GM21515 (cell line): ENCODE measurements at regions not wholly inside any gene's neighbourhood (a gene's known extent, or its start where the extent isn't known, plus 50 kb on each side); places are given as distances from the start of the nearest gene placed in this dataset.

ENCODE experiments used
- ATAC-seq: cut with Tn5 transposase; IDR thresholded peaks from one replicate; pipeline ENCODE4 v1.9.1; 2021; ENCODE audit not compliant: unreplicated experiment

GRCh38 chr16:52235186-52235585 lies 311.8 kb downstream of the TOX3 start:
- ATAC-seq, result no peak

GRCh38 chr16:52234626-52235025 lies 312.3 kb downstream of the TOX3 start:
- no peak for ATAC-seq

GRCh38 chr16:52229471-52229870 lies 317.5 kb downstream of the TOX3 start:
- no peak for ATAC-seq

- ATAC-seq, result no peak
Measured at GRCh38 chr16:52227851-52228250, 319.1 kb downstream of the TOX3 start.

- no peak for ATAC-seq
Measured at GRCh38 chr16:52212841-52213240, 334.1 kb downstream of the TOX3 start.

- ATAC-seq, result no peak
Measured at GRCh38 chr16:52209227-52209626, 337.7 kb downstream of the TOX3 start.

GRCh38 chr16:52203096-52203495 lies 343.8 kb downstream of the TOX3 start:
- no peak for ATAC-seq

GRCh38 chr16:52193441-52193840 lies 353.5 kb downstream of the TOX3 start:
- no peak for ATAC-seq

- no peak for ATAC-seq
Measured at GRCh38 chr16:52191531-52192134, 355.3 kb downstream of the TOX3 start.

- no peak for ATAC-seq
Measured at GRCh38 chr16:52184336-52184735, 362.6 kb downstream of the TOX3 start.

GRCh38 chr16:52182840-52183239 lies 364.1 kb downstream of the TOX3 start:
- ATAC-seq, result no peak

GRCh38 chr16:52174168-52174567 lies 372.8 kb downstream of the TOX3 start:
- ATAC-seq, result no peak

GRCh38 chr16:52171481-52171880 lies 375.5 kb downstream of the TOX3 start:
- ATAC-seq, result no peak

- ATAC-seq, result no peak
Measured at GRCh38 chr16:52167328-52167727, 379.6 kb downstream of the TOX3 start.

- ATAC-seq, result no peak
Measured at GRCh38 chr16:52165961-52166360, 381.0 kb downstream of the TOX3 start.

GRCh38 chr16:52149003-52149402 lies 397.9 kb downstream of the TOX3 start:
- no peak for ATAC-seq

GRCh38 chr16:52141871-52142270 lies 405.1 kb downstream of the TOX3 start:
- no peak for ATAC-seq

GRCh38 chr16:52128361-52128760 lies 418.6 kb downstream of the TOX3 start:
- ATAC-seq, result no peak

GRCh38 chr16:52123842-52124241 lies 423.1 kb downstream of the TOX3 start:
- ATAC-seq, result no peak

- no peak for ATAC-seq
Measured at GRCh38 chr16:52123061-52123839, 423.7 kb downstream of the TOX3 start.

GRCh38 chr16:52117171-52117570 lies 429.8 kb downstream of the TOX3 start:
- no peak for ATAC-seq

- no peak for ATAC-seq
Measured at GRCh38 chr16:52114379-52114778, 432.6 kb downstream of the TOX3 start.
